NOMO-1 treated with dmso at 0.1 percent for 144 hours (cell line): ENCODE measurements at regions not wholly inside any gene's neighbourhood (a gene's known extent, or its start where the extent isn't known, plus 50 kb on each side); places are given as distances from the start of the nearest gene placed in this dataset.
"Not testable (repeated sequence)": the region's sequence is repeated elsewhere in the genome, so short reads cannot be mapped to it uniquely, and the experiment has no call there.

Experiments
- DNase-seq: peaks from one replicate; lab custom pipeline; 2025; ENCODE audit not compliant: unreplicated experiment; lab: John Stamatoyannopoulos, UW

DNA sequence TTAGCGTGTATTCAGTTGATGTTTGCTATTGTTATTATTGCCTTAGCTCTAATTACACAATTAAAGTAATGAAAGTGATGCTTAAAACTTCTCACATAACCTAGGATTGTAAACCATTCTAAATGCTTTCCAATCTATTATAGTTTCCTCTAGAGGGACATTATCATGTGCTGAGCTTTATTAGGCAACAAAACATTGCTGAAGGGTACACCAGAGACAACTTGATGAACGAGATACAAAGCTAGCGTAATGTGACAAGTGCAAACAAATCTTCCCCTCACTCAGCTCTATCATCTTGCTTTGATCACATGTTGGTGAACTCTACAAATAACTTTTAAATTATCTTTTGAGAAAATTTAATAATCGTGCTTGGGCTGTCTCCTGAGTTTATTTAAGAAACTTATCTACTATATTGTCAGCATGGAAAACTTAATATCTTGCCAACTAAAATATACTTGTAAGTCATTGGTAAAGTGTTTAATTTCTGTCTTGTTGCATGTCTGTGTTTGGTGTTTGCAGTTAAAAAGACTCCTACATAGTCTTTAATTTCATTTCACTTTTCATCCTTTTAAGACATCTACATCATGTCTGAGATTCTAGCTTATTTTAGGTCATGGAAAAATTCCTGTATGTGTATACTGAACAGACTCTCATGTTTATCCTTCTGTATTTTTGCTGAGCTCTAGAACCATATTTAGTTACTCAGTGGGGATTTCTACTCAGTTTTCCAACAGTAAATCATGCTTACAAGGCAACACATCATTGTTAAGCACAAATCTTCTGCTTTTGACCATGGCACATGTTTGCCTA, 104.2 kb upstream of the ADAMTS5 start:
- DNase-seq, result no peak

DNA sequence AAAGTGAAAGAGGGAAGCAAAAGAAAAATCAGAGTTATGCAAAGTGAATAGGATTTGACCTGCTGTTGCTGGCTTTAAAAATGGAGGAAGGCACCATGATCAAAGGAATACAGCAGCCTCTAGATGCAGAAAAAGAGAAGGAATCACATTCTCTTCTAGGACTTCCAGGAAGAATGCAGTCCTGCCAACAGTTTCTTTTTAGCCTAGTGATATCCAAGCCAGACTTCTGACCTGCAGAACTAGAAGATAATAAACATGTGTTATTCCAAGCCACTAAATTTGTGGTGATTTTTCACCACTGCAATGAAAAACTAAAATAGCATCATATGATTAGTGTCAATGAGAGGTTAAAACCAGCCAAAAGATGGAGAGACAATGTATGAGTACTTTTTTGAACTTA, 101.9 kb upstream of the ADAMTS5 start:
- no peak for DNase-seq

DNA sequence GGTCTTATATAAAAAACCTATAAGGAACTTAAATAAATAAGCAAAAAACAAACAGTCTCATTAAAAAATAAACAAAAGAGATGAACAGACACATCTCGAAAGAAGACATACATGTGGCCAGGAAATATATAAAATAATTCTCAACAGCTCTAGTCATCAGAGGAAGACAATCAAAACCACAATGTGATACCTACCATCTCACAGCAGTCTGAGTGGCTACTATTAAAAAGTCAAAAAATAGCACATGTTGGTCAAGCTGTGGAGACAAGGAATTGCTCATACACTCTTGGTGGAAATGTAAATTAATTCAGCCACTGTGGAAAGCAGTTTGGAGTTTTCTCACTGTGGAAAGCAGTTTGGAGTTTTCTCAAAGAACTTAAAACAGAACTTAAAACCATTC, 100.3 kb upstream of the ADAMTS5 start:
- DNase-seq, result no peak

DNA sequence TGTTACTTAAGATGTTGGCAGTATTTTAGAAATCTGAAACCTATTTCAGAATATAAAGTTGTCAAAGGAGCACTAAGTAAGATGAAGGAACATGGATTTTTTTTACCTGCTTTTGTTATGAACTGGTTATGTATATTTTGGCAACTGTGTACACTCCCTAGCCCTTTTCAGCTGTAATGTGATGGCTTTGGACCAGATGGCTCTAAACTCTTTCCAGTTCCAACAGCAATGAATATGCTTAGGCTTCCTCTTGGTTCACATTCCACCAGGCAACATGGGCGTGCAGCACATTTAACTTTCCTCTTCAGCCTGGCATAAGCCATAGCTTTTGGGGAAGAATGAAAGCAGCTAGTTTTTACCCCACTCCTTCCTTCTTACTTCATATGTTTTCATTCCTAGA, 95.6 kb upstream of the ADAMTS5 start:
- DNase-seq, result no peak

DNA sequence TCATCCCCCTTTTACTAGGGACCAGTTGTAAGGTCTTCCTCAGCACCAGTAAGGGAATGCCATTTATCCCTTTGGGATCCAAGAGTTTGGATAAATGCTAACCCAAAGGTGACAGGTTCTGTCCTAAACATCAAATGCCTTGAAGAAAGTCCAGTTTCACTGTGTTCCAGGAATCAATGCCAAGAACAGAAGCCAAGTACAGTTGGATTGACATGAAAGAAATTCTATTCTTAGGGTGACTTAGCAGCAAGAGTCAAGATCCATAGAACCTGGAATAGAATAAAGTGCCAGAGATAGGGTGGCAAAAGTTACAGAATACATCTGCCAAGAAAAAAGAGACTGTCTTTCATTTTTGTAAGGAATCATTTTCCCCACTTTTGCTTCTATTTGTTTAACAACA, 94.9 kb upstream of the ADAMTS5 start:
- DNase-seq, result no peak

DNA sequence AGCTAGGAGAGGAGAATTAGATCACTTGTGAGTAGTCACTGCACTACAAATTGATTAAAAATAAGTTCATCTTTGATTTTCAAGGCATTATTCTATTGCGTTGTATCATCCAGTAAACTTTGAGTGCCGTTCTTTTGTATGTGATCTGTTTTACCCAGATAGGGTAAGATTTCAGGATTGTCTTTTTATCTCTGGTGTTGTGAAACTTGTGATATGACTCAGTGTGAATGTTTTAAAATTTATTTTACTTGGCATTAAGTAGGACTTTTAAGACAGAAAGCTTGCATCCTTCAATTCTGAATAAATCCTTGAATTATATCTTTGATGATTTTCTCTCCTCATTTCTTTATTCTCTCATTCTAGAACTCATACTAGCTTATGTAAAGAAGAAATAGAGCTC, 93.3 kb upstream of the ADAMTS5 start:
- DNase-seq, result no peak

DNA sequence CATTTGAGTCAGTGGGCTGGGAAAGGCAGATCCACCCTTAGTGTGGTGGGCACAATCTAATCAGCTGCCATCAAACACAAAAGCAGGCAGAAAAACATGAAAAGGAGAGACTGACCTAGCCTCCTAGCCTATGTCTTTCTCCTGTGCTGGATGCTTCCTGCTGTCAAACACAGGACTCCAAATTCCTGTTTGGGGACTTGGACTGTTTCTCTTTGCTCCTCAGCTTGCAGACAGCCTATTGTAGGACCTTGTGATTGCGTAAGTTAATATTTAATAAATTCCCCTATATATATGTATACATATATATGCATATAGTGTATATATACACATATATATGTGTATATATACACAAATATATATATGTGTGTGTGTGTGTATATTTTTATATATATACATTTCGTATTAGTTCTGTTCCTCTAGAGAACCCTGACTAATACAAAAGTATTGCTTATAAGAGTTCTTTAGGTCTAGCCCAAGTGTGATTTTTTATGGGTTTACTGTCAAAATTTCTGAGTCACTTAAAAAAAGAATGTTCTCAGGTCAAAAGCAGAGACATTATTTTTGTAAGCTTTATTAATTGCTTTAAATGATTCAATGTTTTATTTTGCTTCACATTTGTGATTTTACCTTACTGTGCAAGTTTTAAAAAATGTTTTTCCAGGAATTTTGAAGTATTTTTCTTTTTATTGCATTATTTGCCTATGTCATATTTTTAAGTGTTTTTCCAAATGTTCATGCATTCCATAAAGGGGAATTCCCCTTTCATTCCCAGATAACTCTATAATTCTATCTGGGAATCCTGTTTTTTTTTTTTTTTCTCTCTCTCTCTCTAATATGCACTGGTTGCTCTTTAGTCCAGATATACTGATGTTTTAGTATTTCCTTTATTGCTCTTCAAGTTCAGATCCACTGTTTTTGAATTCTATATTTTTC, 92.1 kb upstream of the ADAMTS5 start:
- no peak for DNase-seq

DNA sequence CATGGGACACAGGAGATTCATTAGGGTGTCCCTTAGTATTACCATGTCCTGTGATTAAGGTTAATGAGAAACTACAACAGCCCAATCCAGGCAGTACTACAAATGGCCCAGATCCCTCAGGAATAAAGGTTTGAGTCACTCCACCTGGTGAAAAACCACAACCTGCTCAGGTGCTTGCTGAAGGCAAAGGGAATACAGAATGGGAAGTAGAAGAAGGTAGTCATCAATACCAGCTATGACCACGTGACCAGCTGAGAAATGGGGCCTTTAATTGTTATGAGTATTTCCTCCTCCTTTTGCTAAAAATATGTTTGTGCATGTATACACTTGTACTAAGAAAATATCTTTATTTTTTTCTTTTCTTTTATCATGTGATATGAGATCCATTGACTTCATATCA, 91.1 kb upstream of the ADAMTS5 start:
- no peak for DNase-seq

DNA sequence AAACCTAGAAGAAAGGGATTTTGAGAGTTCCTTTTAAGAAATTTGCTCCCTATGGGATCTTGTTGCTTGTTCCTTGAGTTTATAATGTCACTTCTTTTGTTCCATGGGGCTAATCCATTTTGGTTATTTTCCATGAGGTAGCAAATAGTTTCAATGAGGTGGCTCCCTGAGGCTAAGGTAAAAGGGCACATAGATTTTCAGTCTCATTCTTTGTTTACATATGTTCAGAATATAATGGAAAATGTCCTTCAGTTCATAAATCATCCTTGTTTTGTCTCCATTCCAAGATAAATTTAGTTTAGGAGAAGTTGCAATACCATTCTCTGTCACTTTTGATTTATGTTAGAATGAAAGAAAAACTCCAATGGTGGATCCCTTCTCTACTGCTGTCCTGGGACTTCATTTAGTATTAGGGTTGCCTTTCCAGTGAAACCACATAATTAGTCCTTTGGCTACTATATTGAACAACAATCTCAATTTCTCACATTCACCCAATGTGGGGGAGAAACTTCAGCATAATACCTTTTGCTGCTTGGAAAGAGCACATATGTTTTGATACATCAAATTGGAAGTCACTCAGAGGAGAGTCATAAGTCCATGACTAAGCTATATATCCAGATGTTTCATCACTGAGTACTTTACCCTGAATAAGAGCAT, 80.9 kb upstream of the ADAMTS5 start:
- no peak for DNase-seq

DNA sequence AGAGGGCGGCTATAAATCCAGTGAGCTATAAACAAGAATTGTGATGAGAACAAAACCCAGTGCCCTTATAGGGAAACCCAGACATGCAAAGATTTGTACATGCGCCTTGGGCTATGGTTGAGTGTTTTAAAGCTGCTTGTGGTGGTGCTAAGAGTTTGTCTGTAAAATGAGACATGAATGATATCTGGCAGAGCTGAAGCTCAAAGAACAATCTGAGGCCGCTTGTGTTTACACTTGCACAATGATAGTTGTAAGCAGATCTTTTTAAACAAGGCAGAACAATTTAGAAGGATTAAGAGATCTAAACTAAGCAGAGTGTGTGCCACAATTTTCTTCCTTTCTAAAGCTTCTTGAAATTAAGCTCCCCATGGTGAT, 80.4 kb upstream of the ADAMTS5 start:
- no peak for DNase-seq

DNA sequence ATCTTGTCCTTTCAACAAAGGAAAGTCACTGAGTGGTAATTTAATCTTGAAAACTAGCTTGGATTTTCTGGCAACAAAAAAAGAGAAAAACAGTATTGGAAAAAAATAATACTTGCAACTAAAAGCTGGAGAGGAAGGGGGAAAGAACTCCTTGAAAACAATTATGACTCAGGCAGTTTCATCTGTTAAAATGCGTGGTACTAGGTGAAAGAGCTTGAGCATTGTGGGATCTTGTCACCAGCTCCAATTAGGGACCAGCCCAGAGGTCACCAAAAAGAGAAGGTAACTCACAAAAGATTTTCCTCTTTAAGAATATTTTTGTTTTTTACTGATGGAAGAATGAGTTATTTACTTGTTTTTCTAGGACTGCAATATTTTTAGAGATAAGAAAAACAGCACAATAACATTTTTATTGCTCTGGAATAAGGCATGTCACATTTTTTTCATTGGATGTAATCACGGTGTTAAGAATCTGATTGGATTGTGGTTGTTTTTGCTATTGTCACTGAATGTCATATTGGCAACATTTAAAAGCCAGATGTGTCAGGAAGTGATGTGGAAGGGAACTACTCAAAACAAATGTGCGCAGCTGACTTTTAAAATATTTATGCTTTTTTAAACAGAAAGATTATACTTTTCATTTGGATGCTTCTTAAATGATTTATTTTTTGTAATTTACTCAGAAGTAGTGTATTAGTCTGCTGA, 78.5 kb upstream of the ADAMTS5 start:
- no peak for DNase-seq

DNA sequence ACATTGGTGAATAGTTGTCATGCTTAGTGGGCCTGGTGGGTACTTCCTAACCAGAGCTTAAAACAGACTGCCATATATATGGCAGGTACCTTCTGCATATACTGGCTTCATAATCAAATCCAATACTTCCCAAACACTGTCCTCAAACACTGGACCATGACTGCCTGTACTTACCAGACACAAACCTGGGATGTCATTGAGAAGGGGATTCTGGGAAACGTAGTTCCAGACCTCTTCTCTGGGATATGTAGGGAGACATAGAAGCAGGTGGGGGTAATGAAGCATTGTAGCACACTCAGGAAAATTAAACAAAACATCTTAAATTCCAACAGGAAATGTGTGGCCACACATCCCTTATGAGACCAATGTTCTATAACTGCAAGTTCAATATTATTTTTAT, 76.5 kb upstream of the ADAMTS5 start:
- DNase-seq, result no peak

DNA sequence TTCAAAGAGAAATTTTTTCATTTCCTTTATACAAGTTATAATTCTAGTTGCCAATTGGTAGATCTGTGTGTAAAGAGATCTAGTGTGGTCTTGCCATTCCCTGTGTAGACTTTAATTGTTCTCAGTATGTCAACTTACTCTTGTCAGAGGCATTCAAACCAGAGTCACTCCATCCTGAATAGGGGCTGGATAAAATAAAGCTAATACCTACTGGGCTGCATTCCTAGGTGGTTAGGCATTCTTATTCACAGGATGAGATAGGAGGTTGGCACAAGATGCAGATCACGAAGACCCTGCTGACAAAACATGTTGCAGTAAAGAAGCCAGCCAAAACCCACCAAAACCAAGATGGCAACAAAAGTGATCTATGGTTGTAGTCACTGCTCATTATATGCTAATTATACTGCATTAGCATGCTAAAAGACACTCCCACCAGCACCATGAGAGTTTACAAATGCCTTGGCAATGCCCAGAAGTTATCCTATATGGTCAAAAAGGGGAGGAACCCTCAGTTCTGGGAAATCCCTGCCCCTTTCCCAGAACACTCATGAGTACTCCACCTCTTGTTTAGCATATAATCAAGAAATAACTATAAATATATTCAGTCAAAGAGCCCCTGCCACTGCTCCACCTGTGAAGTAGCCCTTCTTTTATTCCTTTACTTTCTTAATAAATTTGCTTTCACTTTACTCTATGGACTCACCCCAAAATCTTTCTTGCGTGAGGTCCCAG, 74.0 kb upstream of the ADAMTS5 start:
- no peak for DNase-seq

DNA sequence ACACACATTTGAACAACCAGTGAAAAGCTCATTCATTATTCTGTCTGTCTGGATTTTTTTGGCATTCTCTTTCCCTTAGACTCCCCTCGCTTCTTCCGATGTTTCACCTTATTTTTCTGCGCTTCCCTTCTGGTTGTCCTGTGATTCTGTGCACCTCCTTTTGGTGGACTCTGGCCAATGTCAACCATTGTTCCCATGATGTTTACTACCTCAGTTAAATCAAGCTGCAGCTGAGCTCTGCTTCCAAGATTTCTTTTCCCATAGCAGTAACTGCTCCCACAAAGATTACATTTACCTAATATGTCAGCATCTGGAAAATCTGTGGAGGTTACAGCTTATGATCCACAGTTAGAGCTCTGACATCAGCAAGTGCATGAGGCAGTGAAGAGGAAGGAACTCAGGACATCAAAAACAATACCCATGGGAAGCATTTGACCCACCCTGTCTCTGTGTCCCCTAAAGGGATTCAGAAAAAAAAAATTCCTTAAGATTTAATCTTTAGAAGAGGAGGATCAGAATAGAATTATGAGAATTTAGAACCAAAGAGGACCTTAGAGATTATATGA, 69.9 kb upstream of the ADAMTS5 start:
- no peak for DNase-seq

DNA sequence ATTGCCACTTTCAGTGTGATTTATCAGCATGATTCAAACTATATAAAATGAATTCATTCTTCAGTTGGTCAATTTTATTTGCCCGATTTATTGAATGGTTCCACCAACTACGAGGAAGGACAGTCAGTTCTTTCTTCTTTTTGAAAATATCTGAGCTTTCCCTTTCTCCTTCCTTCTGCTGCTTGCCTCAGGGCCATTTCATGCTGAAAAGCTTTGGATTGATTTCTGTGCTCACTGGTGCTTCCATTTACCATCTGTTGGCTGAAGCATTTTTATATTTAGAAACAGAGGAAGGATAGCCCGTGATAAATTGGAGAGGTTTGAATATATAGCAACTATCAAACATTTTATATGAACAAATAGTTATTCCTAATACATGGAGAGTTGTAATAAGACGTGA, 68.9 kb upstream of the ADAMTS5 start:
- no peak for DNase-seq

DNA sequence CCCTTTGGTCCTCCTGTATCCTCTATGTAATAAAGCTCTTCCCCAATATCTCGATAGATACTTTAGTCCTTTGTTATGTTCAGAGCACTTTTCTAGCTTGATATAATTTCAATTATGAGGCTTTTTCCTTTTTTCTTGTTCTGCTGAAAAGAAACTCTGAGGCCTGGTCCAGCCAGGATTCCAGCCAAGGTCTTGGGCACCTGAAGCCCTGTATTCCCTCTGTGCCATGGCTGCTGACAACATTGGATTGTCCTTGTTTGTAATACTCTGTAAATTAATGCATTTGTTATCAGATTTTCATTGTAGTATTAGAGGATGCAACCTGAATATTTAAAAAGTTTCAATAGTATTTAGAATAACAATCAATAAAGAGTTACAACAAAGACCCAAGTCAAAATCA, 67.9 kb upstream of the ADAMTS5 start:
- no peak for DNase-seq

DNA sequence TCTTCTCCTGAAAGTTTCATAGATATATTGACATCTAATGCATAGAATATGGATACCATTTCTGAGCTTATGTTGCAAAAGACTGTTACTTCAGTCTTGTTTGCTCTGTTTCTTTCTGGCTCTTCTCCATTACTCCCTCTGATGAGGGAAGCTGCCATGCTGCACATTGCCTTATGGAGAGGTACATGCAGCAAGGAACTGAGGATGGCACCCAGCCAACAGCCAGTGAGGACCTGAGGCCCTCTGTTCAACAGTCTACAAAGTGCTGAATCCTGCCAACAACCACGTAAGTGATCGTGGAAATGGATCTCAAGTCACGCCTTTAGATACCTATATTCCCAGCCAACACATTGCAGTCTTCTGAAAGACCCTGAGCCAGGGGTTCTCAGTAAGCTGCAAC, 66.6 kb upstream of the ADAMTS5 start:
- DNase-seq, result no peak

DNA sequence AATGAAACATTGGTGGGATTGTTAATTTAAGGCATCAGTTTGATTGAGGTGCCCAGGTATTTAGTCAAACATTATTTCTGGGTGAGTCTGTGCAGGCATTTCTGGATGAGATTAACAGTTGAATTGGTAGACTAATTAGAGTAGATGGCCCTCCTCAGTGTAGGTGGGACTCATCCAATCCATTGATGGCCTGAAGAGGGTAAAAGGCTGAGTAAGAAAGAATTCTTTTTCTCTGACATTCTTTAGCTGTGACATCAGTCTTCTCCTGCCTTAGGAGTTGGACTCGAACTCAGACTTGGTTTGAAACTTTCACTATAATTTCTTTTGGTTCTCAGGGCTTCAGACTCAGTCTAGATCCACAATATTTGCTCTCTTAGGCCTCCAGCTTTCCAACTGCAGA, 59.6 kb upstream of the ADAMTS5 start:
- no peak for DNase-seq

DNA sequence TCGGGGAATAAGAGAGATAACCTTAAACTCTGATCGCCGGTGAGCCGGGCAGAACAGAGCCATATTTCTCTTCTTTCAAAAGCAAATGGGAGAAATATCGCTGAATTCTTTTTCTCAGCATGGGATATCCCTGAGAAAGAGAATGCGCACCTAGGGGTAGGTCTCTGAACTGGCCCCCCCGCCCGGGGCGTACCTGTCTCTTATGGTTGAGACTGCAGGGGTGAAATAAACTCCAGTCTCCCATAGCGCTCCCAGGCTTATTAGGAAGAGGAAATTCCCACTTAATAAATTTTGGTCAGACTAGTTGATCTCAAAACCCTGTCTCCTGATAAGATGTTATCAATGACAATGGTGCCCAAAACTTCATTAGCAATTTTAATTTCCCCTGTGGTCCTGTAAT, 58.8 kb upstream of the ADAMTS5 start:
- not testable (repeated sequence) for DNase-seq

DNA sequence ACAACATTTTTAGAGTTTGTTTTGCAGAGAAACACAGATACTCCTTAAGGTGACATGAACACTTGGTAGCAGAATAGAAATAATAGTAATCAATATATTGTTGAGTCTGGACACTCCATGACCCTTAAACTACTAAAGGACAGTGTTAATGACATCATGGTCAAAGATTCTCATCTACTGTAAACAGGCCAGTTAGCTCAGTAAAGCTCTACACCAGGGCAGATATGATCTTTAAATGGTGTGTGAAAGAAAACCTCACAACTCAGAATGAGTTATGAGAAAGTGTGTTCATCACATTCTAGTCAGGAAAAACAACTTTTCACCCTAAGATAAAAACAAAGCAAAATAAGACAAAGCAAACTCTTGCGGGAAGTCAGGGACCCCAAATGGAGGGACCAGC, 58.1 kb upstream of the ADAMTS5 start:
- DNase-seq, result no peak
